ENCODE measurements at regions not wholly inside any gene's neighbourhood (a gene's known extent, or its start where the extent isn't known, plus 50 kb on each side); places are given as distances from the start of the nearest gene placed in this dataset.

GRCh38 chr18:69217196-69218000 is 183.3 kb upstream of the DOK6 start:
- Histone ChIP-seq H3K27ac (no peak overlapping the region), H3K4me3 (no peak overlapping the region), H3K27me3 (no peaks in the 10 kb centered on the region), H3K4me1 (peaks cover 0 to 3% (median 0%) of the 10 kb centered on the region in 12 donors), H3K9me3 (no peaks in the 10 kb centered on the region), H3K36me3 (no peaks in the 10 kb centered on the region)
- no peak for TF ChIP-seq CTCF (IDR thresholded peaks at IDR 0.05)
- TF ChIP-seq POLR2A (IDR thresholded peaks at IDR 0.05): no peak
- 75 to 80% (median 78%) methylated on average over 9 of the region's 9 CpGs for WGBS, 4 donors
- intact Hi-C loops (cut with DNase I): no loop called here
- no peak for ATAC-seq
- no peak for DNase-seq

- H3K4me3 ChIP-seq: no peak overlapping the region
- no peaks in the 10 kb centered on the region for H3K27me3 ChIP-seq
- no peak for TF ChIP-seq CTCF (IDR thresholded peaks at IDR 0.05)
- no peak for TF ChIP-seq POLR2A (IDR thresholded peaks at IDR 0.05)
- DNase-seq (no peak), ATAC-seq (no peak)
- intact Hi-C loops (cut with DNase I): no loop called here
- 89 to 94% (median 91%) methylated on average over 6 of the region's 6 CpGs for WGBS, 4 donors
- H3K27ac ChIP-seq: no peak overlapping the region
- H3K36me3 ChIP-seq: no peaks in the 10 kb centered on the region
- peaks cover 0 to 5% (median 0%) of the 10 kb centered on the region in 12 donors for H3K4me1 ChIP-seq
- no peaks in the 10 kb centered on the region for H3K9me3 ChIP-seq
These were observed 180.2 kb upstream of the DOK6 start for GRCh38 chr18:69220529-69220928.

- Histone ChIP-seq H3K4me3 (no peak overlapping the region), H3K4me1 (peaks cover 0 to 5% (median 0%) of the 10 kb centered on the region in 12 donors), H3K27ac (no peak overlapping the region), H3K27me3 (no peaks in the 10 kb centered on the region), H3K9me3 (no peaks in the 10 kb centered on the region), H3K36me3 (no peaks in the 10 kb centered on the region)
- DNase-seq: no peak
- TF ChIP-seq POLR2A (IDR thresholded peaks at IDR 0.05) (no peak), CTCF (IDR thresholded peaks at IDR 0.05) (no peak)
- no peak for ATAC-seq
- WGBS, 4 donors: 89 to 94% (median 90%) methylated on average over 4 of the region's 4 CpGs
- intact Hi-C loops (cut with DNase I): no loop called here
These were observed 178.6 kb upstream of the DOK6 start for GRCh38 chr18:69222089-69222488.

GRCh38 chr18:69226971-69227370 is 173.7 kb upstream of the DOK6 start:
- Histone ChIP-seq H3K9me3 (no peaks in the 10 kb centered on the region), H3K36me3 (no peaks in the 10 kb centered on the region), H3K4me1 (peaks cover 0 to 5% (median 0%) of the 10 kb centered on the region in 12 donors), H3K27ac (no peak overlapping the region), H3K27me3 (no peaks in the 10 kb centered on the region), H3K4me3 (no peak overlapping the region)
- no peak for TF ChIP-seq CTCF (IDR thresholded peaks at IDR 0.05)
- no peak for TF ChIP-seq POLR2A (IDR thresholded peaks at IDR 0.05)
- intact Hi-C loops (cut with DNase I): no loop called here
- DNase-seq: no peak
- ATAC-seq: no peak
- WGBS, 4 donors: 51 to 71% (median 57%) methylated on average over 1 of the region's 1 CpG

Measured in heart left ventricle (tissue), 16 donors.